ENCODE measurements at regions not wholly inside any gene's neighbourhood (a gene's known extent, or its start where the extent isn't known, plus 50 kb on each side); places are given as distances from the start of the nearest gene placed in this dataset.

GRCh38 chr6:16939839-16940238, 162.0 kb upstream of the STMND1 start:
- WGBS, 5 donors: 77 to 86% (median 85%) methylated on average over 5 of the region's 5 CpGs

GRCh38 chr6:16939351-16939750, 162.5 kb upstream of the STMND1 start:
- H3K36me3 ChIP-seq: no peaks in the 10 kb centered on the region
- H3K4me1 ChIP-seq: no peaks in the 10 kb centered on the region
- intact Hi-C loops (cut with DNase I; ENCODE audit: low total_unique reads): no loop called here
- WGBS, 5 donors: 75 to 86% (median 84%) methylated on average over 7 of the region's 7 CpGs
- H3K27ac ChIP-seq: no peak overlapping the region
- DNase-seq: no peak
- H3K9me3 ChIP-seq: no peaks in the 10 kb centered on the region
- TF ChIP-seq POLR2A (IDR thresholded peaks at IDR 0.05) (no peak), CTCF (IDR thresholded peaks at IDR 0.05 in 8 of 11, conservative IDR thresholded peaks at IDR 0.05 in 3 of 11) (no peak), POLR2AphosphoS5 (IDR thresholded peaks at IDR 0.05) (no peak)
- peaks cover 0 to 5% (median 0%) of the 10 kb centered on the region in 7 donors for H3K27me3 ChIP-seq (replicated peaks in 1 of 7)
- no peak overlapping the region for H3K4me3 ChIP-seq

More at GRCh38 chr6:16939839-16940238, 162.0 kb upstream of the STMND1 start:
- Histone ChIP-seq H3K27ac (no peak overlapping the region), H3K4me1 (no peaks in the 10 kb centered on the region), H3K27me3 (replicated peaks in 1 of 7) (peaks cover 0 to 5% (median 0%) of the 10 kb centered on the region in 7 donors), H3K4me3 (no peak overlapping the region), H3K36me3 (no peaks in the 10 kb centered on the region), H3K9me3 (no peaks in the 10 kb centered on the region)
- no peak for DNase-seq
- TF ChIP-seq POLR2A (IDR thresholded peaks at IDR 0.05) (no peak), CTCF (IDR thresholded peaks at IDR 0.05 in 8 of 11, conservative IDR thresholded peaks at IDR 0.05 in 3 of 11) (no peak), POLR2AphosphoS5 (IDR thresholded peaks at IDR 0.05) (no peak)
- intact Hi-C loops (cut with DNase I; ENCODE audit: low total_unique reads): no loop called here

- no peak for TF ChIP-seq POLR2A (IDR thresholded peaks at IDR 0.05)
- TF ChIP-seq CTCF (IDR thresholded peaks at IDR 0.05 in 8 of 11, conservative IDR thresholded peaks at IDR 0.05 in 3 of 11): no peak
- no peak for TF ChIP-seq POLR2AphosphoS5 (IDR thresholded peaks at IDR 0.05)
- intact Hi-C loops (cut with DNase I; ENCODE audit: low total_unique reads): no loop called here
- H3K27ac ChIP-seq: no peak overlapping the region
- DNase-seq: no peak
- H3K9me3 ChIP-seq: no peaks in the 10 kb centered on the region
- 86 to 93% (median 92%) methylated on average over 3 of the region's 3 CpGs for WGBS, 5 donors
- H3K4me3 ChIP-seq: no peak overlapping the region
- no peaks in the 10 kb centered on the region for H3K4me1 ChIP-seq
- no peaks in the 10 kb centered on the region for H3K36me3 ChIP-seq
- peaks cover 0 to 5% (median 0%) of the 10 kb centered on the region in 7 donors for H3K27me3 ChIP-seq (replicated peaks in 1 of 7)
Measured at GRCh38 chr6:16936893-16937292, 165.0 kb upstream of the STMND1 start.

- H3K27ac ChIP-seq: no peak overlapping the region
- no peaks in the 10 kb centered on the region for H3K27me3 ChIP-seq (replicated peaks in 1 of 7)
- intact Hi-C loops (cut with DNase I; ENCODE audit: low total_unique reads): no loop called here
- no peaks in the 10 kb centered on the region for H3K4me1 ChIP-seq
- WGBS, 5 donors: 64 to 88% (median 77%) methylated on average over 1 of the region's 1 CpG
- no peak overlapping the region for H3K4me3 ChIP-seq
- H3K9me3 ChIP-seq: peaks cover 0 to 5% (median 0%) of the 10 kb centered on the region in 8 donors
- no peaks in the 10 kb centered on the region for H3K36me3 ChIP-seq
- DNase-seq: no peak
- no peak for TF ChIP-seq POLR2A (IDR thresholded peaks at IDR 0.05)
- TF ChIP-seq CTCF (IDR thresholded peaks at IDR 0.05 in 8 of 11, conservative IDR thresholded peaks at IDR 0.05 in 3 of 11): no peak
- no peak for TF ChIP-seq POLR2AphosphoS5 (IDR thresholded peaks at IDR 0.05)
Measured at GRCh38 chr6:16933961-16934360, 167.9 kb upstream of the STMND1 start.
